CD4-positive, alpha-beta T cell treated with Interleukin-17A for 1 hour (primary cell): ENCODE measurements at regions not wholly inside any gene's neighbourhood (a gene's known extent, or its start where the extent isn't known, plus 50 kb on each side); places are given as distances from the start of the nearest gene placed in this dataset.
A peak's percentile ranks its signal among the peaks of the same experiment; 100 is the strongest.

ENCODE experiments used
- DNase-seq: peaks from one replicate; pipeline ENCODE4 v3.0.0-alpha.2; 2020

GRCh38 chr3:190252080-190252479 lies 70.2 kb downstream of the CLDN1 start:
- DNase-seq, result no peak

GRCh38 chr3:190249414-190249813 lies 72.8 kb downstream of the CLDN1 start:
- DNase-seq, result no peak

GRCh38 chr3:190242147-190242546 lies 80.1 kb downstream of the CLDN1 start:
- no peak for DNase-seq

- DNase-seq, result no peak
These were observed 82.9 kb downstream of the CLDN1 start for GRCh38 chr3:190239325-190239724.

- DNase-seq, result no peak
These were observed 83.4 kb downstream of the CLDN1 start for GRCh38 chr3:190238871-190239270.

GRCh38 chr3:190234621-190235020 lies 87.6 kb downstream of the CLDN1 start:
- no peak for DNase-seq

GRCh38 chr3:190229632-190230424 lies 92.4 kb downstream of the CLDN1 start:
- no peak for DNase-seq

GRCh38 chr3:190227064-190227463 lies 95.2 kb downstream of the CLDN1 start:
- DNase-seq, result no peak

- DNase-seq, result peak; percentile 11
These were observed 97.2 kb downstream of the CLDN1 start for GRCh38 chr3:190224863-190225692.

GRCh38 chr3:190224456-190224855 lies 97.8 kb downstream of the CLDN1 start:
- DNase-seq, result no peak

- DNase-seq, result no peak
These were observed 99.3 kb downstream of the CLDN1 start for GRCh38 chr3:190222916-190223315.

GRCh38 chr3:190222360-190222759 lies 99.9 kb downstream of the CLDN1 start:
- no peak for DNase-seq

- DNase-seq, result no peak
These were observed 99.7 kb upstream of the P3H2 start for GRCh38 chr3:190220362-190220761.

GRCh38 chr3:190217081-190217480 lies 96.4 kb upstream of the P3H2 start:
- DNase-seq, result no peak

GRCh38 chr3:190213727-190214126 lies 93.0 kb upstream of the P3H2 start:
- DNase-seq, result no peak

GRCh38 chr3:190210608-190211007 lies 89.9 kb upstream of the P3H2 start:
- DNase-seq, result peak; percentile 3

- DNase-seq, result no peak
These were observed 88.8 kb upstream of the P3H2 start for GRCh38 chr3:190209533-190209932.

GRCh38 chr3:190208196-190208595 lies 87.5 kb upstream of the P3H2 start:
- DNase-seq, result no peak

GRCh38 chr3:190205739-190206138 lies 85.0 kb upstream of the P3H2 start:
- no peak for DNase-seq

GRCh38 chr3:190204200-190204599 lies 83.5 kb upstream of the P3H2 start:
- DNase-seq, result no peak

- no peak for DNase-seq
These were observed 76.7 kb upstream of the P3H2 start for GRCh38 chr3:190197346-190197763.

- no peak for DNase-seq
These were observed 73.8 kb upstream of the P3H2 start for GRCh38 chr3:190194506-190194905.

GRCh38 chr3:190193210-190193609 lies 72.5 kb upstream of the P3H2 start:
- no peak for DNase-seq

GRCh38 chr3:190192739-190193138 lies 72.0 kb upstream of the P3H2 start:
- no peak for DNase-seq
